OCI-LY7 (cell line): ENCODE measurements at regions not wholly inside any gene's neighbourhood (a gene's known extent, or its start where the extent isn't known, plus 50 kb on each side); places are given as distances from the start of the nearest gene placed in this dataset.

Experiments used
- BruUV-seq: library from RNA; stranded (reverse); fragments of 400-500 nt; replicated peaks from 2 replicates; lab custom pipeline; 2021; lab: Mats Ljungman, UMichigan
- CTCF ChIA-PET: fragments of 300-600 bp; sonication (Branson Sonifier 250); formaldehyde crosslinking; loops from one replicate; lab custom pipeline; 2022; ENCODE audit warnings: antibody characterized with exemption; ENCODE audit not compliant: unreplicated experiment; lab: Charles Lee
- POLR2A ChIA-PET: fragments of 300-600 bp; sonication (Branson Sonifier 250); formaldehyde crosslinking; loops from one replicate; lab custom pipeline; 2022; ENCODE audit warnings: antibody characterized with exemption; lab: Charles Lee
- DNase-seq: peaks from one replicate; pipeline ENCODE4 v3.0.0-alpha.2; 2015; ENCODE audit warnings: low spot score
- H2AFZ ChIP-seq: fragments of 200-600 bp; sonication (generic), shearing (Covaris generic); 2 replicates; pipeline ENCODE4 v1.6.1; 2014; ENCODE audit warnings: mild to moderate bottlenecking, antibody characterized with exemption, low read length, moderate library complexity
- H3K27ac ChIP-seq: fragments of 200-600 bp; sonication (generic); 2 replicates; pipeline ENCODE4 v1.5.1; 2014; ENCODE audit warnings: mixed run types, low read depth, mild to moderate bottlenecking, moderate library complexity, low read length, inconsistent platforms; ENCODE audit not compliant: poor library complexity, severe bottlenecking
- H3K36me3 ChIP-seq: fragments of 200-600 bp; sonication (generic); 2 replicates; pipeline ENCODE4 v1.6.1; 2014; ENCODE audit warnings: mild to moderate bottlenecking, antibody characterized with exemption, low read length, moderate library complexity, mixed read lengths; ENCODE audit not compliant: insufficient read depth
- H3K4me1 ChIP-seq: fragments of 200-600 bp; sonication (generic); 2 replicates; pipeline ENCODE4 v1.5.1; 2014; ENCODE audit warnings: mild to moderate bottlenecking, low read length; ENCODE audit not compliant: insufficient read depth, poor library complexity, severe bottlenecking
- H3K4me2 ChIP-seq: fragments of 200-600 bp; sonication (generic); 2 replicates; pipeline ENCODE4 v1.6.1; 2014; ENCODE audit warnings: mild to moderate bottlenecking, low read length
- H3K4me3 ChIP-seq: fragments of 200-600 bp; sonication (generic); 2 replicates; pipeline ENCODE4 v1.5.1; 2014; ENCODE audit warnings: mild to moderate bottlenecking, low read depth, low read length; ENCODE audit not compliant: poor library complexity, severe bottlenecking
- H3K79me2 ChIP-seq: fragments of 200-600 bp; sonication (generic); 2 replicates; pipeline ENCODE4 v1.6.1; 2016; ENCODE audit warnings: low read depth, mild to moderate bottlenecking, low read length, moderate library complexity, mixed read lengths; ENCODE audit not compliant: insufficient read depth
- H3K9me2 ChIP-seq: fragments of 200-600 bp; sonication (generic); 2 replicates; pipeline ENCODE4 v1.6.1; 2016; ENCODE audit warnings: mild to moderate bottlenecking, low read length, mixed read lengths; ENCODE audit not compliant: insufficient read depth
- H3K9me3 ChIP-seq: fragments of 200-600 bp; sonication (generic); 2 replicates; pipeline ENCODE4 v1.6.1; 2014; ENCODE audit warnings: mild to moderate bottlenecking, mixed run types, low read length, mixed read lengths
- H4K20me1 ChIP-seq: fragments of 200-600 bp; sonication (generic); 2 replicates; pipeline ENCODE4 v1.6.1; 2014; ENCODE audit warnings: mild to moderate bottlenecking, antibody characterized with exemption, low read length, moderate library complexity, mixed read lengths; ENCODE audit not compliant: insufficient read depth
- EZH2phosphoT487 ChIP-seq: fragments of 200-600 bp; sonication (generic); IDR thresholded peaks from 2 replicates; pipeline ENCODE4 v1.6.1; 2018; ENCODE audit warnings: low read depth, borderline replicate concordance, mild to moderate bottlenecking, mixed run types, antibody characterized with exemption, low read length, moderate library complexity, mixed read lengths
- intact Hi-C: fragments of 100-400 bp; cut with micrococcal nuclease; formaldehyde crosslinking; loops from one replicate; pipeline ENCODE4 v1.10.0; 2022; ENCODE audit not compliant: unreplicated experiment
- TF ChIP-seq, protein P1 (sequence below): fragments of 200-600 bp; sonication (generic); conservative IDR thresholded peaks from 2 replicates; pipeline ENCODE4 v1.5.1; 2014; ENCODE audit warnings: mild to moderate bottlenecking, antibody characterized with exemption, low read length, moderate library complexity, mixed read lengths

DNA sequence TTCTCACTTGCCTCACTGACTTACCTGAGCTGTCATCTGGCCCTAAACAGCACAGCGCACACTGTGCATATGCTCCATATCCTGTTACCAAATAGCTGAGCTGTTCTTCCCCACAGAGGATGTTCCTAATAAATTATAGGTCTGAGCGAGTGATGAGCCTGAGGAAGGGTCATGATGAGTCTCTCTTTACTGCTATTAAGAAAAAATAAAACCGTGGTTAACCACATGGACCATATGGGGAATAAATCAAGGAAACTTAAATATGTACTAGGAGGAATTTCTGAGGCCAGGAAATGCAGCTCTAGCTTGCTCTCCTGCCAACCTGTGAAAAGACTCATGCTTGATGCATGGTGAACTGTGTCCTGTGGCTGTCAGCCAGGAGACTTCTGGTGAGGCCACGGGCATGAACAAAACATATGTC lies 424.8 kb upstream of the DMAC1 start:
- Histone ChIP-seq H3K4me1 (no peaks in the 10 kb centered on the region), H3K4me3 (no peak overlapping the region), H3K4me2 (no peak overlapping the region), H3K79me2 (no peaks in the 10 kb centered on the region), H3K27ac (no peak overlapping the region), H4K20me1 (no peaks in the 10 kb centered on the region), H3K36me3 (no peaks in the 10 kb centered on the region), H3K9me2 (no peaks in the 10 kb centered on the region), H2AFZ (no peak overlapping the region), H3K9me3 (no peaks in the 10 kb centered on the region)
- intact Hi-C loops, result no loop called here
- BruUV-seq, result no TSS peak
- DNase-seq, result no peak
- ChIA-PET CTCF (no interaction called here), POLR2A (interaction anchor here (1.3 kb wide), 1 partner anchor 8 kb away, joined by 3 read pairs; no protein-coding TSS in a partner anchor)
- TF ChIP-seq, protein P1, sequence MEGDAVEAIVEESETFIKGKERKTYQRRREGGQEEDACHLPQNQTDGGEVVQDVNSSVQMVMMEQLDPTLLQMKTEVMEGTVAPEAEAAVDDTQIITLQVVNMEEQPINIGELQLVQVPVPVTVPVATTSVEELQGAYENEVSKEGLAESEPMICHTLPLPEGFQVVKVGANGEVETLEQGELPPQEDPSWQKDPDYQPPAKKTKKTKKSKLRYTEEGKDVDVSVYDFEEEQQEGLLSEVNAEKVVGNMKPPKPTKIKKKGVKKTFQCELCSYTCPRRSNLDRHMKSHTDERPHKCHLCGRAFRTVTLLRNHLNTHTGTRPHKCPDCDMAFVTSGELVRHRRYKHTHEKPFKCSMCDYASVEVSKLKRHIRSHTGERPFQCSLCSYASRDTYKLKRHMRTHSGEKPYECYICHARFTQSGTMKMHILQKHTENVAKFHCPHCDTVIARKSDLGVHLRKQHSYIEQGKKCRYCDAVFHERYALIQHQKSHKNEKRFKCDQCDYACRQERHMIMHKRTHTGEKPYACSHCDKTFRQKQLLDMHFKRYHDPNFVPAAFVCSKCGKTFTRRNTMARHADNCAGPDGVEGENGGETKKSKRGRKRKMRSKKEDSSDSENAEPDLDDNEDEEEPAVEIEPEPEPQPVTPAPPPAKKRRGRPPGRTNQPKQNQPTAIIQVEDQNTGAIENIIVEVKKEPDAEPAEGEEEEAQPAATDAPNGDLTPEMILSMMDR, result no peak
- no peak for TF ChIP-seq EZH2phosphoT487

DNA sequence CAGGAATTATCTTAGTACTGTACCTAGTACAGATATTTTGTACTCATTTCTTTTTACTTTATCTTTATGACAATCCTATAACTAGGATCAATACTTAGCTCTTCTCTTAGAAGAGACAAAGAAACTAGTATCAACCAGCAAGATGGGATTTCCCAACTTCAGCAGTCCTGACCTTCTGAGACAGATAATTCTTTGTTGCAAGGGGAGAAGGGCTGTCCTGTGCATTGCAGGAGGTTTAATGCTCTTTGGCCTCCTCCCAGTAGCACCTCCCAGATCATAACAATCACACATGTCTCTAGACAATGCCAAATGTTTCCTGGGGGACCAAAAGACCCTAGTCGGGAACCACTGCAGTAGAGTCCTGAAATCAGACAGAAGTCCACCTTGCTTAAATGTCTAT lies 424.3 kb upstream of the DMAC1 start:
- Histone ChIP-seq H3K4me3 (no peak overlapping the region), H3K27ac (no peak overlapping the region), H3K36me3 (no peaks in the 10 kb centered on the region), H3K9me2 (no peaks in the 10 kb centered on the region), H3K4me2 (no peak overlapping the region), H2AFZ (no peak overlapping the region), H3K4me1 (no peaks in the 10 kb centered on the region), H4K20me1 (no peaks in the 10 kb centered on the region), H3K79me2 (no peaks in the 10 kb centered on the region), H3K9me3 (no peaks in the 10 kb centered on the region)
- DNase-seq, result no peak
- TF ChIP-seq, protein P1, result no peak
- TF ChIP-seq EZH2phosphoT487, result no peak
- ChIA-PET POLR2A (interaction anchor here (1.3 kb wide), 1 partner anchor 9 kb away, joined by 3 read pairs; no protein-coding TSS in a partner anchor), CTCF (no interaction called here)
- BruUV-seq, result no TSS peak
- intact Hi-C loops, result no loop called here

DNA sequence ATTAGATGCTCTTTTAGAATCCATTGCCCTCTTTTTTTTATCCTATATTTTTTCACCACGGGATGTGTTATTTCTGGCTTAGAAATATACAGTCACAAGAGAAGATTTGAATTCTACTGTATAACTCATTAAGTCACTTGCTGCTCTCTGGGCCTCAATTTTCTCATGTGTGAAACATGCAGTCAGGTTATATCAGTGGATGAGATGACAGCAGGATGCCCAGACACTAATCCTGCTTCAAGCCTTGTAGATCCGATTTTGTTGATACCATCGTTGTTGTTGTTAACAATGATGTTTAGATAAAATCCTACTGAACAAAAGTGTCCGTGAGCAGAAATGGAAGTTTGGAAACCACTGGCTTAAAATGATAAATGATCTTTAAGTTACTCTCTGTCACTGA lies 421.9 kb upstream of the DMAC1 start:
- Histone ChIP-seq H3K9me2 (no peaks in the 10 kb centered on the region), H3K27ac (no peak overlapping the region), H3K36me3 (no peaks in the 10 kb centered on the region), H4K20me1 (no peaks in the 10 kb centered on the region), H3K4me3 (no peak overlapping the region), H3K79me2 (no peaks in the 10 kb centered on the region), H3K4me1 (no peaks in the 10 kb centered on the region), H3K4me2 (no peak overlapping the region), H2AFZ (no peak overlapping the region), H3K9me3 (no peaks in the 10 kb centered on the region)
- TF ChIP-seq, protein P1, result no peak
- TF ChIP-seq EZH2phosphoT487, result no peak
- CTCF ChIA-PET, result no interaction called here
- POLR2A ChIA-PET, result no interaction called here
- no TSS peak for BruUV-seq
- DNase-seq, result no peak
- intact Hi-C loops, result no loop called here
